Astrocyte (in vitro differentiated cells and primary cell): ENCODE measurements at regions not wholly inside any gene's neighbourhood (a gene's known extent, or its start where the extent isn't known, plus 50 kb on each side); places are given as distances from the start of the nearest gene placed in this dataset.

ENCODE experiments used
- EZH2 ChIP-seq: IDR thresholded peaks from 2 replicates; pipeline ENCODE4 v1.6.1; 2012; ENCODE audit warnings: mild to moderate bottlenecking, low read length, inconsistent platforms; ENCODE audit not compliant: insufficient read depth
- TF ChIP-seq, protein P1 (sequence below): IDR thresholded peaks from 2 replicates; pipeline ENCODE4 v1.5.1; 2011; ENCODE audit warnings: low read depth, mild to moderate bottlenecking, inconsistent platforms, low read length, moderate library complexity; ENCODE audit not compliant: insufficient read depth

DNA sequence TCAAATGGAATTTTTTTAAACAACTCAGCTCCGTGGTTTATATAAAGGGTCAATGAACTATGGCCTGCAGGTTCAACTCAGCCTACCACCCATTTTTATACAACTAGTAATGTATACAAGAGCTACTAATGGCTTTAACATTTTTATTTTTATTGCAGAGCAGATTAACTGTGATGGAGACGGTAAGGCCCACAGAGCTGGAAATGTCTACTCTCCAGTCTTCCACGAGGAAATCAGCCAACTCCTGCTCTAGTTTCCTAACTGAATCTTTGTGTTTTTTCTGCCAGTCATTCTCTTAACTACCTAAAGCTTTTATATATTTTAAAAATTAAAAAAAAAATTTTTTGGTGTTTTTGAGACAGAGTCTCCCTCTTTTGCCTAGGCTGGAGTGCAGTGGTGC lies 385.1 kb upstream of the MAF start:
- TF ChIP-seq, protein P1, sequence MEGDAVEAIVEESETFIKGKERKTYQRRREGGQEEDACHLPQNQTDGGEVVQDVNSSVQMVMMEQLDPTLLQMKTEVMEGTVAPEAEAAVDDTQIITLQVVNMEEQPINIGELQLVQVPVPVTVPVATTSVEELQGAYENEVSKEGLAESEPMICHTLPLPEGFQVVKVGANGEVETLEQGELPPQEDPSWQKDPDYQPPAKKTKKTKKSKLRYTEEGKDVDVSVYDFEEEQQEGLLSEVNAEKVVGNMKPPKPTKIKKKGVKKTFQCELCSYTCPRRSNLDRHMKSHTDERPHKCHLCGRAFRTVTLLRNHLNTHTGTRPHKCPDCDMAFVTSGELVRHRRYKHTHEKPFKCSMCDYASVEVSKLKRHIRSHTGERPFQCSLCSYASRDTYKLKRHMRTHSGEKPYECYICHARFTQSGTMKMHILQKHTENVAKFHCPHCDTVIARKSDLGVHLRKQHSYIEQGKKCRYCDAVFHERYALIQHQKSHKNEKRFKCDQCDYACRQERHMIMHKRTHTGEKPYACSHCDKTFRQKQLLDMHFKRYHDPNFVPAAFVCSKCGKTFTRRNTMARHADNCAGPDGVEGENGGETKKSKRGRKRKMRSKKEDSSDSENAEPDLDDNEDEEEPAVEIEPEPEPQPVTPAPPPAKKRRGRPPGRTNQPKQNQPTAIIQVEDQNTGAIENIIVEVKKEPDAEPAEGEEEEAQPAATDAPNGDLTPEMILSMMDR: no peak
- no peak for TF ChIP-seq EZH2
